NCI-H345 (cell line): ENCODE measurements at regions not wholly inside any gene's neighbourhood (a gene's known extent, or its start where the extent isn't known, plus 50 kb on each side); places are given as distances from the start of the nearest gene placed in this dataset.
"Not testable (repeated sequence)": the region's sequence is repeated elsewhere in the genome, so short reads cannot be mapped to it uniquely, and the experiment has no call there.

ENCODE experiments used
- DNase-seq: peaks from one replicate; lab custom pipeline; 2025; lab: John Stamatoyannopoulos, UW

GRCh38 chr5:1636208-1636770, 112.5 kb upstream of the LPCAT1 start:
- DNase-seq, result not testable (repeated sequence)

DNA sequence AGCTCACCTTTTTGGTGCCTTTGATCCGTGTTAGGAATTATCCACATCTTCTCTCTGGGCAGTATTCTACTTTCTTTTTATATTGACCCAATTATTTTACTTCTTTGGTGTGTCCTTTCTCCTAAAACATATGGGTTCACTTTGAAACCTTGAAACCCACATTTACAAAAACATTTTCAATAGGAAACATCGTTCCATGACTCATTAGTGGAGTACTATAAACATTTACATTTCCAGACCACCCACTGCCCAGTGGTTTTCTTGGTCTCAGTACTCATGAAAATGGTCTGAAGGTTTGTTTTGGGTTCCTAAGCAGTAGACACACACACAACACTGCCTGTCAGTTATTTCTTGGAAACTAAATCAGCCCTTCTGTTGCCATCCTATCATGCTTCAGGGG, 111.7 kb upstream of the LPCAT1 start:
- DNase-seq, result not testable (repeated sequence)

DNA sequence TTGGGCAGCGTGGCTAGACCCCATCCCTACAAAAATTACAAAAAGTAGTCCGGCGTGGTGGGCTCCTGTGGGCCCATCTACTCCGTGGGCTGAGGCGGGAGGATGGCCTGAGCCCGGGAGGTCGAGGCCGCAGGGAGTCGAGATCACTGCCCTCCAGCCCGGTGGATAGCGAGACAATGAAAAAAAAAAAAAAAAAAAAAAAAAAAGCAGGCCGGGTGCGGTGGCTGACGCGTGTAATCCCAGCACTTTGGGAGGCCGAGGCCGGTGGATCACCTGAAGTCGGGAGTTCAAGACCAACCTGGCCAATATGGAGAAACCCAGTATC, 110.5 kb upstream of the LPCAT1 start:
- no peak for DNase-seq

- DNase-seq, result peak; percentile 83
Observed at GRCh38 chr5:1633605-1634336, 110.0 kb upstream of the LPCAT1 start.

DNA sequence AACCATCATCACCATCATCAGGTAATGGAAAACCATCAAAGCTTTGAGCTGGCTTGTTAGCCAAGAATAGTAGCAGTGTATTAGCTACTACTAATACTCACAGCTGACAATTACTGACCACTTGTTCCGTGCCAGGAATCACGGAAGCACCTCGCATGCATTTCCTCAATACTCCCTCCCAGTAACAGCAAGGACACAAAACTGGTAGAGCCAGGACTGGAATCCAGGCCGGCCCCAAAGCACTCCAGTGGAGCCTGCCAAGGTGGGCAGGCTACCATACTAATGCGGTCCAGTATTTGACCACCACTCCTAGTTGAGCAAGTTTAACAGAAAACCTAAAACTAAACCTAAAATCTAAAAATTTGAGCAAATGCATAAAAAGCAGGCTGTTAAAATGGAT, 107.2 kb upstream of the LPCAT1 start:
- not testable (repeated sequence) for DNase-seq

GRCh38 chr5:1626397-1626796, 102.6 kb upstream of the LPCAT1 start:
- not testable (repeated sequence) for DNase-seq

GRCh38 chr5:1619531-1619930, 95.8 kb upstream of the LPCAT1 start:
- DNase-seq, result not testable (repeated sequence)

DNA sequence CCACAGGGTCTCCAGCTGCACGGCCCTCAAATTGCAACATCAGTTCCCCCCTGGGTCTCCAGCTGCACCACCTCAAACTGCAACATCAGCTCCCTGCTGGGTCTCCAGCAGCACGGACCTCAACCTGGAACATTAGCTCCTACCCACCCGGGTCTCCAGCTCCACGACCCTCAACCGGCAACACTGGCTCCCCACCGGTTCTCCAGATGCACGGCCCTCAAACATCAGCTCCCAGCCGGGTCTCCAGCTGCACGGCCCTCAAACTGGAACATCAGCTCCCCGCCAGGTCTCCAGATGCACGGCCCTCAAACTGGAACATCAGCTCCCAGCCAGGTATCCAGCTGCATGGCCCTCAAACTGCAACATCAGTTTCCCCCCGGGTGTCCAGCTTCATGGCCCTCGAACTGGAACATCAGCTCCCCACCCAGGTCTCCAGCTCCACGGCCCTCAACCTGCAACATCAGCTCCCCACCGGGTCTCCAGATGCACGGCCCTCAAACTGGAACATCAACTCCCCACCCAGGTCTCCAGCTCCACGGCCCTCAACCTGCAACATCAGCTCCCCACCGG, 94.6 kb upstream of the LPCAT1 start:
- DNase-seq, result not testable (repeated sequence)

GRCh38 chr5:1617236-1617755, 93.5 kb upstream of the LPCAT1 start:
- DNase-seq, result not testable (repeated sequence)

GRCh38 chr5:1613515-1613914, 89.8 kb upstream of the LPCAT1 start:
- DNase-seq, result not testable (repeated sequence)

- not testable (repeated sequence) for DNase-seq
Observed at GRCh38 chr5:1610526-1610925, 86.8 kb upstream of the LPCAT1 start.

- peak; percentile 21 for DNase-seq
Observed at GRCh38 chr5:1609111-1609510, 85.4 kb upstream of the LPCAT1 start.

GRCh38 chr5:1608336-1608735, 84.6 kb upstream of the LPCAT1 start:
- DNase-seq, result not testable (repeated sequence)

- DNase-seq, result not testable (repeated sequence)
Observed at GRCh38 chr5:1606951-1607350, 83.2 kb upstream of the LPCAT1 start.

DNA sequence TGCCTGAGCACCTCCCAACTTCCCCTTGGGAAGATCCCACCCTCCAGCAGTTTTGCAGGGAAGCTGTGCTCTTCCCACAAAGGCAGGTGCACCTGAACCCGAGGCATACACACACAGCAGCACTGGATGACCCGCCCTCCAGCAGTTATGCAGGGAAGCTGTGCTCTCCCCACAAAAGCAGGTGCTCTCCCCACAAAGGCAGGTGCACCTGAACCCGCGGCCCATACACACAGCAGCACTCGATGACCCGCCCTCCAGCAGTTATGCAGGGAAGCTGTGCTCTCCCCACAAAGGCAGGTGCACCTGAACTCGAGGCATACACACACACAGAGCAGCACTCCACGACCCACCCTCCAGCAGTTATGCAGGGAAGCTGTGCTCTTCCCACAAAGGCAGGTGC, 80.2 kb upstream of the LPCAT1 start:
- peak; percentile 96 for DNase-seq

- peak; percentile 89 for DNase-seq
Observed at GRCh38 chr5:1601565-1601964, 77.8 kb upstream of the LPCAT1 start.

GRCh38 chr5:1598950-1599737, 75.4 kb upstream of the LPCAT1 start:
- DNase-seq, result not testable (repeated sequence)

DNA sequence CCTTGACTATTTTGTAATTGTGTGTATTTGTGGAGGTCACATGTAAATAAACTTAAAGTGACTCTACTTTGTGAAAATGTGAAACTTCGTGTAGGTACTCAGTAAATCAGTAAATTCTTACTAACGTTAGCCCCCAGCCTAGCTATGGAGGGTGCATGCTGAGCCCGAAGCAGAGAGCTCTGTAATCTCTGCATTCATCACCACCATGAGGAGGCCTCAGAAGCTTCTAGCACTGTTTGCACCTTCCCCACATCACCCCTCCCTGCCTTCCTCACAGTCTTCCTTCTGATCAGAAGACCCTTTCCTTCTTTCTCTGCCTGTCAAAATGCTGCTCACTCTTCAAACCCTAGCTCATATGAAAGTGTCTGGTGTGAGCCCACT, 73.3 kb upstream of the LPCAT1 start:
- not testable (repeated sequence) for DNase-seq

DNA sequence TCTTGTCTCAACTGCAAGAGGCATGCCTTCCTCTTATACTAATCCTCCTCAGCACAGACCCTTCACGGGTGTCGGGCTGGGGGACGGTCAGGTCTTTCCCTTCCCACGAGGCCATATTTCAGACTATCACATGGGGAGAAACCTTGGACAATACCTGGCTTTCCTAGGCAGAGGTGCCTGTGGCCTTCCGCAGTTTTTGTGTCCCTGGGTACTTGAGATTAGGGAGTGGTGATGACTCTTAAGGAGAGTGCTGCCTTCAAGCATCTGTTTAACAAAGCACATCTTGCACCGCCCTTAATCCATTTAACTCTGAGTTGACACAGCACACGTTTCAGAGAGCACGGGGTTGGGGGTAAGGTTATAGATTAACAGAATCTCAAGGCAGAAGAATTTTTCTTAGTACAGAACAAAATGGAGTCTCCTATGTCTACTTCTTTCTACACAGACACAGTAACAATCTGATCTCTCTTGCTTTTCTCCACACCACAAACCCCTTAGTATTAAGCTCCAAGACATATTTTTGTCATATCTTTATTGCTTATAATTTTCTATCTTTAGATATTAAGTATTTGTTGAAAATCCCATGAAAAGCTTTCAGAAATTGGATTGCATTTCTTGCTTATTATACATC, 72.8 kb upstream of the LPCAT1 start:
- DNase-seq, result not testable (repeated sequence)

GRCh38 chr5:1594357-1595106, 70.8 kb upstream of the LPCAT1 start:
- peak; percentile 75 for DNase-seq

DNA sequence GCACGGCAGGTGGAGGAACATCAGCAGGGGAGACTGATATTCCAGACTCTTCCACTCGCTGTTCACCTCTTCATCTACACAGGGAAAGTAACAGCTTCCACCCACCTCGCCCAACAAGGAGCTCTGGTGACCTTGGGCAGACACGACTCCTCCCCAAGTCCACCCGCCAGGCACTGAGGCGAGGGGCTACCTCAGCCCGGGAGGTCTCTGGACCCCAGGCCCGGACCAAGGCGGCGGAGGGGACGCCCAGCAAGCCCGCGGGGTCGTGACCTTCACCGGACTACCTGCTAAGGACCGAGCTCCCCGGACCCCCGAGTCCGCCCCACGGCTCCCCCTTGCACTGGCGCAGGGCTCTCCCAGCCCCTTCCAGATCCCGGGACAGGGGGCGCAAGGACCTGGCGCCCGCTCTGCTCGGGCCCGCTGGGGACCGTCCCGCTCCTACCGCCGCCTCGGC, 70.2 kb upstream of the LPCAT1 start:
- DNase-seq, result no peak
